Right hindlimb (tissue), 1 donor: ENCODE measurements at regions not wholly inside any gene's neighbourhood (a gene's known extent, or its start where the extent isn't known, plus 50 kb on each side); places are given as distances from the start of the nearest gene placed in this dataset.
"Not testable (repeated sequence)": the region's sequence is repeated elsewhere in the genome, so short reads cannot be mapped to it uniquely, and the experiment has no call there.

Source experiments
- DNase-seq: peaks from one replicate; pipeline ENCODE4 v3.0.0-alpha.2; 2018

DNA sequence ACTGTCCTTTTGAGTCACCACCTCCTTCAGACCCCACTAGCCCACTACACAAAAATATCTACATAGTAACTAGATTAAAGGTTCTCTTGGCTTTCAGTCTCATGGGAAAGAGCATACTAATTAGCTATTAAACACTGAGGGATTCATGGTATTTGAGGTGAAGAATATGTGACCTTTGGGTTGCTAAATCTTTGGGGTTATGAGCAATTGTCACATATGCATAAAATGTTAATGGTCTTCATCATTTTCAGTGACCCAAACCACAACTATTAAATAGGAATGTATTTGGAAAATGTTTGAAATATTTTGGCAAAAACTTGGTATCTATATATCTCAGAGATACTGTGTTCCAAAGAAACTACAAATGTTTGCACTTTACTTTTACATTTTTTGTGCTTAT, 365.1 kb downstream of the MAGEB5 start:
- no peak for DNase-seq

DNA sequence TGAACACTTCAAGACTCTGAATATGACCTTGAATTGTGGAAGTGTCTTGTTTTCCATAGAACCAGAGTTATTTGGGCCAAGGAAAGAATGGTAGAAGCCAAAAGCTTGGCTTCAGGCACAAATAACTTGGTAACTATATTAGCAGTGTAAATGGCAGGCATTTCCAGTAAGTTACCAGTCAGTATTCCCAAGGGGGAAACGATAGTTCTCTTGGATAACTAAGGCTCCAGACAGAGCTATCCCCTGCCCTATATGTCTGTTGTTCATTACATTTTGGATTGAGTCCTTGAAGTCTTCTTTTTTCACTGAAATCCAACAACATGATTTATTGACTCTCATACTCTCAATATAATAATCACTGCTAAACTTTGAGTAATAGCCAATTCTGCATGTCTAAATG, 364.1 kb downstream of the MAGEB5 start:
- DNase-seq: no peak

DNA sequence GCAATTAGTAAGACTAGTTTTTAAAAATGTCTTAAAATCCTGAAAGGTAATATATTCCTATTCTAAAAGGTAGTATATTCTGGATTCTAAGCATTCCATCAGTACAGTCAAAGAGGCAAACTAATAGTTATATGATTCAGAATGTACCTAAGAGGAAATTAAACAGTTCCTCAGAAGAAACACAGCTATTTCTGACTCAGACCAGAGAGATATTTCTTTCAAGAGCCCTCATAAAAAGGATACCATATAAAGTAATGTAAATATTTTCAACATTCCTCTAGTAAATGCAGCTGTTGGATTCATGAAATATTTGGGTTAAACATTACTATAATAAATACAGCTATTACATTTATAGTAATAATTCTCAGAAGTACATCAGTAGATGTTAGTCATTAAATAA, 358.3 kb downstream of the MAGEB5 start:
- DNase-seq: no peak

DNA sequence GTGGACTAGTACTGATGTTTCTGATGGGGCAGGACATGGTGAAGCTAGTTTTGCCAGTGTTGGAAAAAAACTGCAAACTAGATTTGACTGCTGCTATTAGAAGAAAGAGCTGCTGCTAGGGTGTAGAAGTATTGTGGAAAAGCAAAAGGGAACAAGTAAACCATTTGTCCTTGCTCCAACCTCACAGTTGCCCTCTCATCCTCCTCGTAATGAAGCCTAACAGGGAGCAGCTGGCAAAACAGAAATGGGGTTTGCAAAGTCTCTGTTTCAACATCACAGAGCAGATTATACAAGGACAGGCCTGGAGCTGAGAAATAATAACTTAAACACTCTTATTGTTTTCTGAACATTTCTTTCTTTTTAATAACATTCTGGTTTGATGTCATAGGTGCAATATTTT, 346.2 kb downstream of the MAGEB5 start:
- DNase-seq: no peak

DNA sequence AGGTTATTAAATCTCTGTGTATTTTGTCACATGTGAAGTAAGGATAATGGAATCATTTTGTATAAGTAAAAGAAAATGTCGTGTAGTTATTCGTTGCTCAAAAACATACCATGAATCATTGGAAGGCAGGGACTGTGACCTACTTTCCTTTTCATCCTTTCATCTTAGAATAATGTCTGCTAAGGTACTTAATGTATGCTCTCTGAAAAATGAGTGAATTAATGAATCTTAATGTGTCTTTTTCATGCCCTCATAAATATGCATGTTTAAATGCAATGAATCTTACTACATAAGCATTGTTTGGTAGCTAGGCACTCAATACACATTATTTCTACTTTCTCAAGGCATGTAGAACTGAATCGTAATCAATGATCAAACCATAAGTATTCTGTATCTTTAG, 343.9 kb downstream of the MAGEB5 start:
- DNase-seq: no peak

DNA sequence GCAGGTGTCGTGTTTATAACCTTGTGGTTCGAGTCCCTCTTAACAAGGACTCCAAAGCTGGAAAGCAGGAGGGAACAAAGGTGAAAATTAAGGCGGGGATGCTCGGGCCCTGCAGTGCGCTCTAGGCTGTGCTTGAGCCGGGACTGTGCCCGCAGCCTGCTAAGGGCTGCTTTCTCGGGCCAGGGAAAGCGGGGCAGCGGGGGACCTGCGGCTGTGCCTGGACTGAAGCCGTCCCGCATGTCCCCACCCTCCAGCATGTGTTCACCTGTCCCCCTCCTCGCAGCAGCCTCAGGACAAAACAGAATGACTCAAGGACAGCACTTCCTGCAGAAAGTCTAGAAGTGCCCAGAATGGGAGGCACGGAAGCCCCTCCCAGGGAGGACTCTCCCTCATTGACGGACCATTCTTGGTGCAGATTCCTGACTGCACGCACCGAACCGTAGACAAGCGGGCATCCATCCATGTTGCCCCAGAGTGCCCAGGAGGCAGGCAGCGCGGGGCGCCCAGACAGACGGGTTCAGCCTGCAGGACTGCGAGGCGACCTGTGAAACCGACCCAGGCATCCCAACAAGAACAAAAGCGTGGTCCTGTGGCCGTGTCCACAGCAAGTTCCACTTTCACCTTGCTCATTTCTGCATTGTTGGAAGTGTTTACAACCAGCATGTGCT, 342.9 kb downstream of the MAGEB5 start:
- no peak for DNase-seq

DNA sequence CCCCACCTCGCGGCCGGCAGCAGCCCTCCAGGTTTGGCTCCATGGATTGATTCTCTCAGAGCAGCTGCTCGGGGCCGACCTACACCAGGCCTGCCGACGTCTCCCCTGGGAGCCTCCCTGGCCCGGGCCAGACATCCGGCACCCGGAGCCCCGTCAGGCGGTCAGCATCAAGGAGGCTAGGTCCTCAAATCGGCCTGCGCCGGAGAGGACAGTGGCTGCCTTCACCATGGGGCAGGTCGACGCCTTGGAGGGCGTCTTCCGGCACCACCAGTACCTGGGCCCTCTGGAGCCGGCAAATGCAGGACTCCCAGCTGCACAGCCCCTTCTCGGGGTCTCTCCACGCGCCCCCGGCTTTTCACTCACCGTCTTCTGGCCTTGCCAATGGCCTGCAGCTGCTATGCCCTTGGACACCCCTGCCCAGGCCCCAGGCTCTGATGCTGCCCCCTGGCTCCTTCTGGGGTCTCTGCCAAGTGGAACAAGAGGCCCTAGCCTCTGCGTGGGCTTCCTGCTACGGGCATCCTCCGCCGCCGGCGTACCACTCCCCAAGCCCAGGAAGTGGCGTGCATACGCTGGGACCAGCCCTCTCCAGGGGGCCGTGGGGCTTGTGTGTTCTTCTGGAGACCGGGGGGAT, 341.8 kb downstream of the MAGEB5 start:
- no peak for DNase-seq

DNA sequence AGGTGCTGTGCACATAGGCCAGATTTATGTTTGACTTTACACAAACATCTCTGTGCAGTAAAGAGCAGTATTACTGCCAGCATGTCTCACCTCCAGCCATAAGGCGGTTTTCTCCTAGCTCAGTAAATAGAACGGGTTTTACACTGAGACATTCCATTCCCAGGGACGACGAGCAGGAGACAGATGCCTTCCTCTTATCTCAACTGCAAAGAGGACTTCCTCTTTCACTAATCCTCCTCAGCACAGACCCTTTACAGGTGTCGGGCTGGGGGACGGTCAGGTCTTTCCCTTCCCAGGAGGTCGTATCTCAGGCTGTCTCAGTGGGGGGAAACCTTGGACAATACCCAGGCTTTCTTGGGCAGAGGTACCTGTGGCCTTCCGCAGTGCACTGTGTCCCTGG, 309.8 kb downstream of the MAGEB5 start:
- not testable (repeated sequence) for DNase-seq

DNA sequence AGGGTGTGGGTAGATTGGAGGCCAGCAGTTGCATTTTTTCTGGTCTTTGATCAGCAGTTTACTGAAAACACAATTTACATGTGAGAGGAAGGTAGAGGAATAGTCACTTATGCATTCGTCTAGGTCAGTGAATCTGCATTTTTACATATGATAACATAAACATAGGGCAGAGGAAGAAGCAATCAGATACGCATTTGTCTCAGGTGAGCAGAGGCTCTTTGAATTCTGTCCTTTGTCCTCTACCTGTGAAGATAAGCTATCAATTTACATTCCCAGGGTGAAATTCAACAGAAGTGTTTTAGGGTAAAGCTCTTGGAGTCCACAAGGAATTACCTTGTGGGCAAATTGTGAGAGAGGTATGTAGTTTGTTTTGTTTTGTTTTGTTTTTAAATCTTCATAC, 306.5 kb downstream of the MAGEB5 start:
- no peak for DNase-seq

DNA sequence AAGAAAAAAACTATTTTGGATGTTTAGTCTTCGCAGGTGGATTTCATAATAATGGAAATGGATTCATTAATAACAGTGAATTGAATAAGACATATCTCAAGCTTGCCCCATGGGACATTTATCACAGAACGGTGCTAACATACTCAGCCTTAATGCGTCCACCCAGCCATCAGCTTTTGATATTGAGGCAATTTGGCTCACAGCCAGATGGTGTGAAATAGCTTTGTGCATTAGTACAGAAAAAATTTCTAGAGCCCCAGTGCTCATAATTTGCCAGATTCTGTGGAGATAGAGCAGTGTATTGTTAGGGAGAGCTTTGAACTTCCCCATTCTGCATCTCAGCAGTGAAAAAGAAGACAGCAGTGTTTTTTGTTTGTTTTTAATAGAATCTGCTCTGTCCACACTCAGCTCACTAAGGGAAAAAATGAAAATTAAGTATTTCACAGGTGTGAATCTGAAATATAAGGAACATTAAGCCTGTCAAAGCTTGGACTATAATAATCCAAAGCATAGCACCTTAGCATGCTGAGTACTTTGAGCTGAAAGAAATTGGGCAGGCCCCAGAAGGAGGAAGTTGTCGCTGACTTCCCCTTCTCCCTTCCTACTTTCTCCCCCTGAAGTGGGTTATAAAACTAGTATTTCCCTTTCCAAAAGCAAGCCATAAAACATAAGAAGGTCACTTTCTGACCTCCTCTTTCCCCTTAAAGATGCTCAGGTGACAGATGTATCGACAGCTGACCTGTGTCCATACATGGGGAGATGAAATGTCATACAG, 295.8 kb downstream of the MAGEB5 start:
- no peak for DNase-seq

DNA sequence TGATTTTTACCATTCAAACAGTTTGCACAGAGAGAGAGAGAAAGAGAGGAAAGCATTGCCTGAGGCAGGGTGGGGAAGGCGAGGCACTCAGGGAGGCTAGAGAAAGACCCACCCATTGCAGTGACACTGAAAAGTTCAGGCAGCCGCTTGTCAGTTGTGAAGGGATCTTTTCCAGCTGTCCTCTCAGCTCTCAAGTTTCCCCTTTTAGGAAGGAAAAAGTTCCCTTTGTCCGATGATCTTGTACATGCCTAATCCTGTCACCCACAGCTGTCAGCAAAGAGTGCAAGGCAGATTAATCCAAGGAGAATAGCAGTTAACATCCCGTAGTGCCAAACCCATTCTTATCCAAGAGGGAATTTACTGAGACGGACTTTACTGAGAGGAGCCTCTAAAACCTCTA, 255.0 kb downstream of the MAGEB5 start:
- DNase-seq: no peak

DNA sequence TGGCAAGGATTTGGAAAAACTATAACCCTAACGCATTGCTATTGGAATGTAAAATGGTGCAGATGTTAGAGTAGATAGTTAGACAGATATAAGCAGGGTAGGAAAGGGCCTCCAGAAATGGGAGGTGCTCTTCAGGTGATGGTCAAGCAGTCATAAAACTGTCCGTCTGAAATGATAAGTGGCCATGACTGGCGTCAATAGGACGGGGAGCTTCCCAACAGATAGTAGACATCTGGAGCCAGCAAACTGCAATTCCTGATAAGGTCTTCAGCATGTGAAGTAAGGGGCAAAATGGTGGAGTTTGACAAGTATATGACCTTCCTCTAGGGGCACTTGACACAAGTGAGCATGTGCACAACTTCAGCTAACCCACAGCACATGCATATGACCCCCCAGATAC, 250.4 kb downstream of the MAGEB5 start:
- DNase-seq: no peak

DNA sequence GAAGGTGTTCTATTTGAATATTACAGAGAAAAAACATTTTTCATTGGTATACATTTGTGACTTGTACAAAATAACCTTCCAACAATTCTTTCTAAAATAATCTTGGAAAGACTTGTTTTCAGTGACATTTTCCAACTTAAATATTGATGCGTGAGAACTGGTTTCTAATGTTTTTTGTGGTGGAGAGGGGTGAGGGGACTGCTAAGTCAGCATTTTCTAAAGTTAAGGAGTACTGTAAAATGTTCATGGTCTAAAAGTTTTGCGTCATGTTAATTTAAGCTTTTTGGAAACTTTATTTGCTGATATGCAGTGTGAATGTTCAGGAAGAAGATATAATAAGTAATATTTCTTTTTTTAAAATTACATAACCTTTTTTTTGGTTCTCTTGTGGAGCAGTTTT, 229.3 kb downstream of the MAGEB5 start:
- no peak for DNase-seq

DNA sequence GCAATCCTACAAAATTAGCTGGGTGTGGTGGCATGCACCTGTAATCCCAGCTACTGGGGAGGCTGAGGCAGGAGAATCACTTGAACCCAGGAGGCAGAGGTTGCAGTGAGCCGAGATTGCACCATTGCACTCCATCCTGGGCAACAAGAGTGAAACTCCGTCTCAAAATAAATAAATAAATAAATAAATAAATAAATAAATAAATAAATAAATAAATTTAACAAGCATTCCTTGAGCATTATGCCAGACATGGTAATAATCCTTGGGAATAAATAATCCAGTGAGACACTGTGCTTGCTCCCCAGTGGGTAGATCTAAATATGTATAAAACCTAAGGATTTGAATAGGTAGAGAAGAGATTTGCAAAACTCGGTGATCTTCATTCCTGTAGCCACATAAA, 228.4 kb downstream of the MAGEB5 start:
- not testable (repeated sequence) for DNase-seq

DNA sequence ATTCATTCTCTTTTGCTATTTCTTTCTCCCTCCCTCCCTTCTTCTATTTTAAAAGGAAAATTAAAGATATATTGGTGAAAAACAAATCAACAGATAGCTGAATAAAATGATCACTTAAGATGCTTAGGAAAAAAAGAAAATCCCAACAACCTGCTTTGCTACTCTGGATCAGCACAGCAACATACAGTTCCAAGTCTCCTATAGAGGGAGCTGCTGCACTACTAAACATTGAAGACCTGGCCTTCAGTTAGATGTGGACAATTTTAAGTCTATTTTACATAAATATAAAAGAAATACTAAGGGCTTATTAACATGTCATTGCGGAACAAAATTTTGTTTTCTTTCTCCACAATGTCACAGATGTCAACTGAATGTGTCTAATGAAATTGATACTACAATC, 226.4 kb downstream of the MAGEB5 start:
- DNase-seq: no peak

DNA sequence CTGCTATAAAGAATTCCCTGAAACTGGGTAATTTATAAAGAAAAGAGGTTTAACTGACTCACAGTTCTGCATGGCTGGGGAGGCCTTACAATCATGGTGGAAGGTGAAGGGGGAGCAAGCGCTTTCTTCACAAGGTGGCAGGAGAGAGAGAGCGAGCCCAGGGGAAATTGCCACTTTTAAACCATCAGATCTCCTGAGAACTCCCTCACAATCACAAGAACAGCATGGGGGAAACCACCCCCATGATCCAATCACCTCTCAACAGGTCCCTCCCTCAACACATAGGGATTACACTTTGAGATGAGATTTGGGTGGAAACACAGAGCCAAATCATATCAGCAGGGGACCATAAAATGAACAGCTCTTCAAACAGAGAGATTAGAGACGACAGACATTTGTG, 198.6 kb downstream of the MAGEB5 start:
- DNase-seq: no peak

DNA sequence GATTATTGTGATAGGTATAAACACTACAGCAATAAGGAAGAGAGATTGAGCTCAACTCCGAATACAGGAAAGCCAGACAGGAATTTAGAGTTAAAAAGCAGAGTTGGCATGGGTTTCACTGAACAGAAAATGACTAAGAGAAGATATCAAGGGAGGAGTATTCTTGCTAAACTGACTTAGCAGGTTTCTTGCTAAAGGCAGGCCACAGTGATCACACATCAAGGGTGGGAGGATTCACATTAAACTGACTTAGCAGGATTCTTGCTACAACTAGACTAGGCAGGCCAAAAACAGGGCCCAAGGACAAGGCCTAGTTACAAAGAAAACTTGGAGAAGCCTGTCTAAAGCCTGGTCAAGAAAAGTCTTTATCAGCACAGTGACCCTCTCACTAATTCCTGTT, 195.1 kb downstream of the MAGEB5 start:
- DNase-seq: no peak

DNA sequence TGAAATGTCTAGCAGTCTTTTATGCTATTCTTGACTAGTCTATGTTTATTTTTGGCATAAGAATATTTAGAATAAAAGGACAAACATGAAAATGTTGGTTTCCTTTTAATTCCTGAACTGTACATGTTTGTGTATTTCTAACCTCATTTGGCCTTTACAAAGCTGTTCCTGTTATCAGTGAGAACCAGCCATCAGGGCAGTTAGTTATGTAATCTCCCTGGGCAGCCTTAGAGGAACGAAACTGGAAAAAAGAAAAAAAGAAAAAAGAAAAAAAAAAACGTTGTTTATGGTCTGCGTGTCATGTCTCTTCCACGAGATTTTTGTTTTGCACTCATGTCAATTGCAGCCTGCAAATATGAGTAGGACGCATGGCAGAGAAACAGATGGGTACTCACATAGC, 193.7 kb downstream of the MAGEB5 start:
- no peak for DNase-seq

DNA sequence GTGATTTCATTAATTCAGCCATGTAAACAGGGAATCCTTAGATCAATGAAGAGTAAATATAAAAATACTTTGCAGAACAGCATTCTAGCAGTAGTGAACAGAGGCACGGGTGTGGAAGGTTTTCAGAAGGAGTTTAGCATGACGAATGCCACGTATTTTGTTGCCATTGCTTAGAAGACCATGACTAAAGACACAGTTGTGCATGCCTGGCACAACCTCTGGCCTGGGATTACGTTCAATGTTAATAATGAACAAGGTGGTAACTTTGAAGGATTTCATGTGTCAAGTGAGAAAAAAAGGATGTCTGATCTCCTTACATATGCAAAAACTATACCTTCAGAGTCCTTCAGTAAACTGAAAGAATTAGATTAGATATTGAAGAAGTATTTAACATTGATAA, 171.9 kb downstream of the MAGEB5 start:
- DNase-seq: no peak

DNA sequence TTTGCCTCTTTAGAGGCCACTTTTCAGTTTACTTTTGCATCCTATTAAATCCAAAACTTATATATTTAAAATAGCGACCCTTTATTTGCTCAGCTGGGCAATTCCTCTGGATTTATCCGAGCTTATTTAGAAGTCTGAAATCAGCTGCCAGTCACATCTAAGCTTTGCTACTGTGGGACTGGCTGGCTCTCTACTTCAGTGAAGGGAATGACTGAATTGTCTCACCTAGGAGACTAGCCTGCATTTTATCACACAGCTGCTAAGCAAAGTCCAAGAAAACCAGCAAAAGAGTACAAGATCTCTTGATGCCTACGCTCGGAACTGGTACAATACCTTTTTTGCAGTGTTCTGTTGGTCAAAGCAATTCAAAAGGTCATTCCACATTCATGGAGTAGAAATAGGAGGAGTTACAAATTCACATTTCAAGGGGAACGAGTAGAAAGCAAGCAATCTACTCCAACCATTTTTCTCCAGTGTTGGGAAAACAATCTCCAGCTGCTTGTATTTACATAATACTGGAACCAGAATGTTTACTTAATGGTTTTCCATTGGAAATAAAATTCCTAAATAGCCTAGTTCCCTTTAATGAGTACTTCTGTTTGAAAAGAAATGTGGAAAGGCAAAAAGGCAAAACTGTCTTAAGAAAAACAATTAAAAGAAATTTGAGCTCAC, 160.2 kb downstream of the MAGEB5 start:
- no peak for DNase-seq

DNA sequence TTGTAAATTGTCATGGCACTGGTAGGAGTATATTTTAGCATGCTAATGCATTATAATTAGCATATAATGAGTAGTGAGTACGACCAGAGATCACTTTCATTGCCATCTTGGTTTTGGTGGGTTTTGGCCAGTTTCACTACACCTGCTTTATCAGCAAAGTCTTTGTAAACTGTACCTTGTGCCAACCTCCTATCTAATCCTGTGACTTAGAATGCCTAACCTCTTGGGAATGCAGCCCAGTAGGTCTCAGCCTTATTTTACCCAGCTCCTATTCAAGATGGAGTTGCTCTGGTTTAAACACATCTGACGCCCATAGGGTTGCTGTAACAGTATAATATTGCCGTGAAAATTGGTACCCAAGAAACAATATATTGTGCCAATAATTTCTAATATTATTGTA, 159.4 kb downstream of the MAGEB5 start:
- no peak for DNase-seq

DNA sequence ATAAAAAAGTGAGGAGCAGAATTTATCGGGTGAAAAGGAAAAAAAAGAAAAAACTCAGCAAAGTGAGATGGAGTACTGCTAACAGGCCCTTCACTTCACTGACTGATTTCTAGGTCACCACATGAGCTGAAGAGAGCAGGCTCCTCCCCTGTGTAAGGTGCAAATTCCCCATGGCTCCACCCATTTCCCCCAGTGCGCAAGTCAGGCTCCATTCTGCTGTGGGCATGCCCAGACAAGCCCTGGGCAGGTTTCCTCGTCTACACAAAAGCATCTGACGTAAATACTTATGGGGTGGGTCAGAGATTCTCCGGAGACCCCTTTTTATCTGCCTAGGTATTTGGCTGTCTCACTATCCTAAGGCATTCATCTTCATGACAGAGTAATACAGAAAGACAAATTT, 157.9 kb downstream of the MAGEB5 start:
- no peak for DNase-seq

DNA sequence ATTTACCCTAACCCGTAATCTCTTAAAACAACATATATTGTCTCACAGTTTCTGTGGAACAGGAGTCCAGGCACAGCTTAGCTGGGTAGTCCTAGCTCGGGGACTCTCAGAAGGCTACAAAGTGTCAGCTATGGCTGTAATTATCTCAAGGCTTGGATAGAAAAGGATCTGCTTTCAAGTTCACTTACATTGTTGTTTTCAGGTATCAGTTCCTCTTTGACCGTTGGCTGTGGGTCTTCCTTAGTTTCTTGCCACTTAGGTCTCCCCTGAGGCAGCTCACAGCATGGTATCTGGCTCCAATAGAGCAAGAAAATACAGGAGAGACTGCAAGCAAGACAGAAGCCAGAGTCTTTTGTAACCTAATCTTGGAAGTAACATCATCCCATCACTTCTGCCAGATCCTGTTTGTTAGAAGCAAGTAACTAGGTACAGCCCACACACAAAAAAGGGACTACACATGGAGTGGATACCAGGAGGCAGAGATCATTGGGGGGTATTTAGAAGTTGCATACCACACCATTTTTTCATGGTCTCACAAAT, 137.0 kb downstream of the MAGEB5 start:
- no peak for DNase-seq

DNA sequence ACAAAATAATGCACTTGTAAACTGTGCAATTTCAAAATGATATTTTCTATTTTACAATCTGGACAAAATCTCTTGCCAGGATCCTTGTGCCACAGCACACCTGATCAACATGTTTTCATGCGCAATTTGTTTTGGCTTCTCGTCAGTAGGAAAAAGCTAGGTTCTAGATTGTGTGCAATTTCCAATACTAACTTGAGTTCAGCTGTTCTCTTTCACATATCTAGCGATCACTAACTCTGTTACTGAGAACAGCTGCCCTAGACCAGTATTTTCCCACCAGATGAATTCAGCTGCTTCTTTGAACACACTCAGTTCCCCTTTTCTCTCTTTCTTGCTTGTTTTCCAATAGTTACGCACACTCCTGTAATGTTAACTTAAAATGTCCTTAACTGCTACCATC, 131.2 kb downstream of the MAGEB5 start:
- DNase-seq: no peak
